IPS DF 19.7 (cell line): ENCODE measurements at regions not wholly inside any gene's neighbourhood (a gene's known extent, or its start where the extent isn't known, plus 50 kb on each side); places are given as distances from the start of the nearest gene placed in this dataset.
A peak's percentile ranks its signal among the peaks of the same experiment; 100 is the strongest.
"Not testable (repeated sequence)": the region's sequence is repeated elsewhere in the genome, so short reads cannot be mapped to it uniquely, and the experiment has no call there.

ENCODE experiments used
- DNase-seq: peaks from one replicate; pipeline ENCODE4 v3.0.0-alpha.2; 2013; ENCODE audit warnings: low read depth, low spot score

DNA sequence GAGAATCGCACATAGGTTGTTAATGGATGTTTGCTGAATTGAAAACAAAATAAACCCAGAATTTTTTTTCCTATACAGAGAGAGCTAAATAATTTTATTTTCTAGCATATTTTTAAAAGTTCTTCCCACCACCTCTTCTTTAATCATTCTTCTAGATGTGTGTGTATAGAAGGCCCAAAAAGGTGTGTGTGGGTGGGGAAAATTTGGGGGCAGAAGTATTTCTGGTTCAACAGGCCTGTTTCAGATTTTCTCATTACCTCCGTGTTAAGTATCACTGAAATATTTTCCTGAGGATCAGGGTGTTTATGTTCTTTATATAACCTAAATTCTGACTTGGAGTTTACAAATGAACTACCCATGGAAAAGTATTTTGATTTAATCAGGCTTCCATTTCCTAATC is 144.2 kb upstream of the ZNF804B start:
- no peak for DNase-seq

- no peak for DNase-seq
Observed at GRCh38 chr7:88614736-88615135, 144.8 kb upstream of the ZNF804B start.

GRCh38 chr7:88610942-88611341 is 148.6 kb upstream of the ZNF804B start:
- DNase-seq, result no peak

- no peak for DNase-seq
Observed at GRCh38 chr7:88600695-88601094, 158.8 kb upstream of the ZNF804B start.

GRCh38 chr7:88599528-88599927 is 160.0 kb upstream of the ZNF804B start:
- DNase-seq, result no peak

- no peak for DNase-seq
Observed at GRCh38 chr7:88597941-88598425, 161.5 kb upstream of the ZNF804B start.

DNA sequence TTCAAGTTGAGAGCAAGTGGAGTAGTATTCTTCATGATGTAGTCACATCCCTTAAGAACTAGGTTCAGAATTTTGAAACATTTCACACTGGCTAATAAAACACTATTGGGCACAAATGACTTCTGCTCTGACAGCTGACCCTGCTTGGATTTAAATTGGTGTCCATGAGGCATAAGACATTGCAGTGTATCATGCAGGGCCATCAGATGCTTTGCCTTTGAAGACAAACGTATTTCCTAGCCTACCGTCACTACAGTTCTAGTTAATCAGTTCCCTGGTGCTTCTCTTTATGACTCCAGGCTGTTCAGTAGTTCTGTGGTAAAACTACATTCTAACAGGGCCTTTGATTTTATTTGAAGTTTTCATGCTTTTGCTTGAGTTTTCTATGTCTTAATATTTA is 168.5 kb upstream of the ZNF804B start:
- no peak for DNase-seq

GRCh38 chr7:88589927-88590326 is 169.6 kb upstream of the ZNF804B start:
- no peak for DNase-seq

GRCh38 chr7:88586890-88587289 is 172.6 kb upstream of the ZNF804B start:
- no peak for DNase-seq

DNA sequence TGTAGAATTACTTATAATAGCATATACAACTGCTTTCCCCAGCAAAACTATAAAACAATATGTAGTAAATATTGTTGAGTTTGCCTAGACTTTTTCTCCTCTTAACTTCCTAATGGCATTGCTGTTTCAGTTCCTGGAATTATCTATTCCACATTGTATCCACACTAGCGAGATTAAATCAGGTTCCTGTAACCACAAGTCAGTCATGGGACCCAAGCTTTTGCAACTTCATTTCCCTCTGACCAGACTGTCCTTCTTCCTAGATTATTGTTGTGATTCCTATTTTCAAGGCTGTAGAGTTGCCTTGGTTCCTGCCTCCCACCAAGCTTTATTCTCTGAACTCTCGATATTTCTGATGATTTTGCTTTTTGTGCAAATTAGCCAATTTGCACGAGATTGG is 173.3 kb upstream of the ZNF804B start:
- DNase-seq, result no peak

DNA sequence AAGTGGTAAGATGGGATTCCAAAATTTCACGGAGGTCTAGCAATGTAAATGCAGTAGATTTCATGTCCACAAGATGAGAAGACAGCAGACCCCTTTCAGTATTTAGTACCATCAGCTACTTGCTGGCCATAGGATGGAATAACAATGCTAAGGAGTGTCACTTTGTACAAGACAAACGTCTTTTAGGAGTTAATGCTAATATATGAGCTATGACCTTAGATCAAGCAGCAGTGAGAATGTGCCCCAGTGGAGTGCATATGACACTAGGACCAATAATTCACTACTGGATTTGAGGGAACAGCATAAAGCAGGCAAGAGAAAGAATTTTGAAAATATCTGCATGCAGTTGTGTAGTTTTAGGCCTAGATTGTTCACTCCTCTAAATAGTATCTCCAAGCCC is 182.8 kb upstream of the ZNF804B start:
- DNase-seq, result no peak

- no peak for DNase-seq
Observed at GRCh38 chr7:88566162-88566729, 193.3 kb upstream of the ZNF804B start.

DNA sequence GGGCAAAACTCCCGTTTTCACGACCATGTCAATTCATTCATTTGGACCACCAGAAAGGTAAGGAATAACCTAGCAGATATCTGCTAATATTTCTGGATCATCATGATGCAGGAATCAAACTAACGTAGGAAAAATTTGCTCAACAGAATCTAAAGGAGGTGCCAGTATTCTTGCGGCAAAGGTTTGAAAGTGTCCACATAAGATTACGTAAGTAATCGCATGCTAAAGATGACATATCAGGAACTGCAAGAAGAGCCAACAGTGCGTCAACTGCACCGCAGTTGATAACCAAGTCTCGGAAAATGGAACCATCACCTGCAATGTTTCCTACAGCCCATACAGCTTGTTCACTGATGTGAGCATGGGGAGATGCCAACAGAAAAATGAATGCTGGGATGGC is 194.1 kb upstream of the ZNF804B start:
- no peak for DNase-seq

DNA sequence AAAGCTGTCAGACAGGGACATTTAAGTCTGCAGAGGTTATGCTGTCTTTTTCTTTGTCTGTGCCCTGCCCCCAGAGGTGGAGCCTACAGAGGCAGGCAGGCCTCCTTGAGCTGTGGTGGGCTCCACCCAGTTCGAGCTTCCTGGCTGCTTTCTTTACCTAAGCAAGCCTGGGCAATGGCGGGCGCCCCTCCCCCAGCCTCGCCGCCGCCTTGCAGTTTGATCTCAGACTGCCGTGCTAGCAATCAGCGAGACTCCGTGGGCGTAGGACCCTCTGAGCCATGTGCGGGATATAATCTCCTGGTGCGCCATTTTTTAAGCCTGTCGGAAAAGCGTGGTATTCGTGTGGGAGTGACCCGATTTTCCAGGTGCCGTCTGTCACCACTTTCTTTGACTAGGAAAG is 203.1 kb upstream of the ZNF804B start:
- not testable (repeated sequence) for DNase-seq

- DNase-seq, result not testable (repeated sequence)
Observed at GRCh38 chr7:88554847-88555246, 204.7 kb upstream of the ZNF804B start.

GRCh38 chr7:88548399-88548798 is 211.1 kb upstream of the ZNF804B start:
- DNase-seq, result no peak

DNA sequence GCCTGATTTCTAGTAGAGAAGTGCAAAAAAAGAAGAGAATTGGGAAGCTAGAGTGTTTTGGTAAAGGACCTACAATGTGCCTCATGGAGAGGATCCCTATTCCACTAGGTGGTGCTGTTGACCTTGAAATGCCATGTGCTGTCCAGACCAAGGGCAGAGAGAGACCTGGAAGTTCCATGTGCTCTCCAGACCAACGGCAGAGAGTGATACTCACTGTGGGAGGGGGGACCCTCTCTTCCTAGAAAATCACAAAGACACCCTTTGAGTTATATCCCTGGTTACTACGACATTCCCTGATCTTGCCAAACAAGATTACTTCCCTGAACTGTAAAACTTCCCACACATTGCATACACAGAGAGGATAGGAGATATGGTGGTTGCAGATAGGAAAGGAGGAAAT is 212.7 kb upstream of the ZNF804B start:
- DNase-seq, result peak; percentile 47

- DNase-seq, result no peak
Observed at GRCh38 chr7:88545663-88546062, 213.8 kb upstream of the ZNF804B start.

DNA sequence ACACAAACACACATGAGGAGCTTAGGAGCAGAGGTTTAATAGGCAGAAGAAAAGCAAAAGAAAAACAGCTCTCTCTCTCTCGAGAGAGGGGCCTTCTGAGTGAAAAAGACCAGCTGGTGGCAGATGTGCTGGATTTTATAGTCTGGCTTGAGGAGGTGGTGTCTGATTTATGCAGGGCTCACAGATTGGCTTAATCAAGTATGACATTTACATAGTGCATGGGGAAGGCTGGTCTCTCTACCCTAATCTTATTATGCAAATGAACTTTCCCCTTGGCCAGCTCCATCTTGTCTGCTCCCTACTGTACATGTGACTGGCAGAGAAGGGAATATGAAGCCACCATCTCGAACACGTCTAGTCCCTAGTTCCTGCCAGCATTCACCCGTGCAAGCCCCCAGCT is 219.5 kb upstream of the ZNF804B start:
- DNase-seq, result no peak

- DNase-seq, result no peak
Observed at GRCh38 chr7:88539518-88539917, 220.0 kb upstream of the ZNF804B start.

- DNase-seq, result no peak
Observed at GRCh38 chr7:88523645-88524044, 217.0 kb upstream of the STEAP4 start.

DNA sequence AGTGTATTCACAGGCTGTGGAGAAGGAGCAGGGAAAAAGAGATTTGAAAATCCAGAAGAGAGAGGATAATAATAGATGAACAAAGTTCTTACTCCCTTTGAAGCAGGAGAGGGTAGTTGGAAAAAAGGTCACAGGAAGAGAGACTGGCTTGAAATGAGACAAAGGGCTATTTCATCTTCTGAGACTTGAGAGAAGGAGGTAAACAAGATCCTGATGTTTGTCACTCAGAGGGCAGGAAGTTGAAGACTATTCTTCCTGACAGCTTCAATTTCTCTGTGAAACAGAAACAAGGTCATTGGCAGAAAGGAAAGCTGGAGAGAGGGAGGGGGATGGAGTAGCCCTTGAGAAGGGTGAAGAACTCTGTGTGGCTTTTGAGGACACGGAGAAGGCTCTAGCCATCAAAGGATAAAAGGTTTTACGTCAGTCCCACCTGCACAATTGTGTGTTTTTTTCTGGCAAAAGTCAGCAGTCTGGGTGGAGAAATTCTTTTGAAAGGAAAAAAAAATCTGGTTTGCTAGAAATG is 216.1 kb upstream of the STEAP4 start:
- no peak for DNase-seq

- no peak for DNase-seq
Observed at GRCh38 chr7:88516429-88516828, 209.7 kb upstream of the STEAP4 start.

DNA sequence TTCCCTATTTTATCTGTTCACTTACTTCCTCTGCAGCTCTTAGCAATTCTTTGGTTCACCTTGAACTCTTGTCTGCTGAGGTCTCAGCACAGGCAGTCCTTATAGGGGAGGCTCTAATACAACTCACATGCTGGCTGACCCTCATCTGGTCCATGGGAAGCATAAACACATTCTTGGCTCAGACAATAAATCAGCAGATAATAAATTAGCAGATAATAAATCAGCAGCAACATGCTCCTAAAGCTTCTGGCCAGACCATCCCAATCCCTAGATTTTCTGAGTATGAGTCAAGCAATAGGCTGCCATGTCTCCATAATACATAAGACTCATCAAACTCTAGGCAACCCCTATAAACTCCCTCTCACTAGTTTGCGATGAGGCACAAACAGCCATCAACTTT is 208.6 kb upstream of the STEAP4 start:
- no peak for DNase-seq
